IMR-90 (cell line): ENCODE measurements at regions not wholly inside any gene's neighbourhood (a gene's known extent, or its start where the extent isn't known, plus 50 kb on each side); places are given as distances from the start of the nearest gene placed in this dataset.

Experiments
- ATAC-seq: fragments of 200-7000 bp; cut with Tn5 transposase; 2 replicates; pipeline ENCODE4 v1.9.1; 2020; ENCODE audit warnings: low read depth, mild to moderate bottlenecking, moderate library complexity
- BruUV-seq: library from RNA; stranded (reverse); fragments of 400-500 nt; replicated peaks from 2 replicates; lab custom pipeline; 2021; lab: Mats Ljungman, UMichigan
- CTCF ChIA-PET: fragments of 300-600 bp; formaldehyde crosslinking; extraction: SDS; loops from one replicate; lab custom pipeline; 2021; ENCODE audit warnings: antibody characterized with exemption; lab: Yijun Ruan, JAX
- POLR2A ChIA-PET: fragments of 300-600 bp; sonication (Branson Sonifier 250); formaldehyde crosslinking; loops from one replicate; lab custom pipeline; 2022; ENCODE audit warnings: antibody characterized with exemption; ENCODE audit not compliant: unreplicated experiment; lab: Charles Lee
- DNase-seq: peaks from one replicate; pipeline ENCODE4 v3.0.0; 2013
- H2AFZ ChIP-seq: replicated peaks from 2 replicates; pipeline ENCODE3; 2013; ENCODE audit warnings: low read length, mild to moderate bottlenecking; ENCODE audit not compliant: poor library complexity
- H2AK5ac ChIP-seq: 2 replicates; pipeline ENCODE4 v1.6.1; 2013; ENCODE audit warnings: low read depth, low read length, inconsistent platforms
- H2AK9ac ChIP-seq: replicated peaks from 2 replicates; pipeline ENCODE3; 2013; ENCODE audit warnings: mild to moderate bottlenecking, low read depth, low read length, moderate library complexity; ENCODE audit not compliant: poor library complexity
- H2BK120ac ChIP-seq: 2 replicates; pipeline ENCODE4 v1.6.1; 2013; ENCODE audit warnings: low read depth, low read length, inconsistent platforms
- H2BK15ac ChIP-seq: 3 replicates; pipeline ENCODE4 v1.6.1; 2013; ENCODE audit warnings: low read depth, low read length, inconsistent platforms
- H2BK20ac ChIP-seq: 2 replicates; pipeline ENCODE4 v1.6.1; 2013; ENCODE audit warnings: low read depth, mild to moderate bottlenecking, inconsistent platforms, low read length, moderate library complexity
- H2BK5ac ChIP-seq: 2 replicates; pipeline ENCODE4 v1.6.1; 2013; ENCODE audit warnings: mild to moderate bottlenecking, low read depth, low read length, inconsistent platforms; ENCODE audit not compliant: poor library complexity, severe bottlenecking
- H3K14ac ChIP-seq: replicated peaks from 2 replicates; pipeline ENCODE4 v1.6.1; 2013; ENCODE audit warnings: low read depth, low read length, inconsistent platforms
- H3K18ac ChIP-seq: 2 replicates; pipeline ENCODE4 v1.6.1; 2013; ENCODE audit warnings: low read depth, low read length, control low read depth
- H3K23ac ChIP-seq: 2 replicates; pipeline ENCODE4 v1.6.1; 2013; ENCODE audit warnings: low read depth, low read length, inconsistent platforms
- H3K27ac ChIP-seq: 2 replicates; pipeline ENCODE4 v1.5.1; 2013; ENCODE audit warnings: mild to moderate bottlenecking, control low read depth, low read length; ENCODE audit not compliant: insufficient read depth
- H3K27me3 ChIP-seq: 2 replicates; pipeline ENCODE4 v1.6.1; 2013; ENCODE audit warnings: low read length; ENCODE audit not compliant: control insufficient read depth, insufficient read depth
- H3K36me3 ChIP-seq: 2 replicates; pipeline ENCODE4 v1.6.1; 2013; ENCODE audit warnings: low read length, mixed read lengths; ENCODE audit not compliant: control insufficient read depth, insufficient read depth
- H3K4ac ChIP-seq: 2 replicates; pipeline ENCODE4 v1.6.1; 2013; ENCODE audit warnings: low read depth, low read length, inconsistent platforms
- H3K4me1 ChIP-seq: 2 replicates; pipeline ENCODE4 v1.6.1; 2013; ENCODE audit warnings: low read length, mixed read lengths; ENCODE audit not compliant: control insufficient read depth, insufficient read depth
- H3K4me2 ChIP-seq: 2 replicates; pipeline ENCODE4 v1.6.1; 2013; ENCODE audit warnings: low read depth, mild to moderate bottlenecking, control low read depth, low read length, moderate library complexity
- H3K4me3 ChIP-seq: 2 replicates; pipeline ENCODE4 v1.5.1; 2013; ENCODE audit warnings: low read depth, mild to moderate bottlenecking, control low read depth, low read length, moderate library complexity; ENCODE audit not compliant: insufficient read depth
- H3K56ac ChIP-seq: 2 replicates; pipeline ENCODE4 v1.6.1; 2013; ENCODE audit warnings: low read length, inconsistent platforms; ENCODE audit not compliant: insufficient read depth; ENCODE audit errors: extremely low read depth
- H3K79me1 ChIP-seq, 2 experiments: 2 replicates each; pipeline ENCODE4 v1.6.1; 2013; ENCODE audit warnings: low read length in 2 of 2, inconsistent platforms in 1 of 2, low read depth in 1 of 2
- H3K9ac ChIP-seq: 2 replicates; pipeline ENCODE4 v1.6.1; 2013; ENCODE audit warnings: low read depth, low read length, control low read depth
- H3K9me1 ChIP-seq: 2 replicates; pipeline ENCODE4 v1.6.1; 2013; ENCODE audit warnings: low read length, inconsistent platforms; ENCODE audit not compliant: insufficient read depth
- H3K9me3 ChIP-seq: 2 replicates; pipeline ENCODE4 v1.6.1; 2013; ENCODE audit warnings: low read length; ENCODE audit not compliant: control insufficient read depth, insufficient read depth
- H4K20me1 ChIP-seq: 2 replicates; pipeline ENCODE4 v1.6.1; 2013; ENCODE audit warnings: low read length, inconsistent platforms; ENCODE audit not compliant: insufficient read depth
- H4K5ac ChIP-seq: 2 replicates; pipeline ENCODE4 v1.6.1; 2013; ENCODE audit warnings: mild to moderate bottlenecking, low read depth, low read length, control low read depth
- H4K8ac ChIP-seq, 2 experiments: 2 replicates each; pipeline ENCODE4 v1.6.1; 2013; ENCODE audit warnings: low read depth in 2 of 2, low read length in 2 of 2, control low read depth in 1 of 2, inconsistent platforms in 1 of 2
- H4K91ac ChIP-seq: 2 replicates; pipeline ENCODE4 v1.6.1; 2013; ENCODE audit warnings: low read depth, low read length, inconsistent platforms; ENCODE audit not compliant: insufficient read depth
- BHLHE40 ChIP-seq: fragments of 150-350 bp; IDR thresholded peaks from 2 replicates; pipeline ENCODE4 v1.6.1; 2016; ENCODE audit warnings: mild to moderate bottlenecking, low read depth, low read length
- CEBPB ChIP-seq: IDR thresholded peaks from 2 replicates; pipeline ENCODE4 v1.6.1; 2012; ENCODE audit warnings: low read depth, low read length, improper control_type of control experiment
- CHD1 ChIP-seq: IDR thresholded peaks from 2 replicates; pipeline ENCODE4 v1.6.1; 2012; ENCODE audit warnings: low read depth, low read length, improper control_type of control experiment
- CTCF ChIP-seq: conservative IDR thresholded peaks from 2 replicates; pipeline ENCODE4 v1.5.1; 2012; ENCODE audit warnings: mild to moderate bottlenecking, low read depth, low read length, improper control_type of control experiment
- ELK1 ChIP-seq: fragments of 150-350 bp; IDR thresholded peaks from 2 replicates; pipeline ENCODE4 v1.6.1; 2016; ENCODE audit warnings: low read depth, mild to moderate bottlenecking, low read length, moderate library complexity, borderline replicate concordance
- FOS ChIP-seq: fragments of 150-350 bp; IDR thresholded peaks from 2 replicates; pipeline ENCODE4 v1.6.1; 2016; ENCODE audit warnings: low read depth, low read length
- MAFK ChIP-seq: IDR thresholded peaks from 2 replicates; pipeline ENCODE4 v1.6.1; 2012; ENCODE audit warnings: low read depth, low read length, improper control_type of control experiment
- MAZ ChIP-seq: IDR thresholded peaks from 2 replicates; pipeline ENCODE4 v1.6.1; 2012; ENCODE audit warnings: low read depth, mild to moderate bottlenecking, low read length, improper control_type of control experiment, moderate library complexity, borderline replicate concordance
- MXI1 ChIP-seq: IDR thresholded peaks from 2 replicates; pipeline ENCODE4 v1.6.1; 2012; ENCODE audit warnings: low read depth, mild to moderate bottlenecking, low read length, moderate library complexity, borderline replicate concordance
- NFE2L2 ChIP-seq: fragments of 150-350 bp; IDR thresholded peaks from 2 replicates; pipeline ENCODE4 v1.6.1; 2016; ENCODE audit warnings: low read depth, mild to moderate bottlenecking, low read length
- POLR2A ChIP-seq: IDR thresholded peaks from 2 replicates; pipeline ENCODE4 v1.6.1; 2012; ENCODE audit warnings: mild to moderate bottlenecking, low read depth, low read length
- RAD21 ChIP-seq: IDR thresholded peaks from 2 replicates; pipeline ENCODE4 v1.6.1; 2012; ENCODE audit warnings: low read length, improper control_type of control experiment
- RCOR1 ChIP-seq: IDR thresholded peaks from 2 replicates; pipeline ENCODE4 v1.6.1; 2012; ENCODE audit warnings: mild to moderate bottlenecking, low read length, improper control_type of control experiment; ENCODE audit not compliant: insufficient replicate concordance
- RFX5 ChIP-seq: IDR thresholded peaks from 2 replicates; pipeline ENCODE4 v1.8.0; 2012; ENCODE audit warnings: low read depth, mild to moderate bottlenecking, low read length, moderate library complexity
- SMC3 ChIP-seq: fragments of 150-350 bp; IDR thresholded peaks from 2 replicates; pipeline ENCODE4 v1.6.1; 2016; ENCODE audit warnings: low read depth, mild to moderate bottlenecking, antibody characterized with exemption, low read length, moderate library complexity
- WGBS, 2 experiments: methylation state at CpG; one replicate each; pipeline versions ENCODE4 v1.1.5 to v1.1.7; 2013; ENCODE audit warnings: missing lambda C conversion rate in 2 of 2; ENCODE audit not compliant: insufficient read length in 1 of 2; ENCODE audit errors: extremely low coverage in 2 of 2; 5-methylcytosine and 5-hydroxymethylcytosine counted together
- dilution Hi-C: fragments of 300-500 bp; cut with HindIII; formaldehyde crosslinking; loops from one replicate; pipeline ENCODE4 v1.14.3; 2018; ENCODE audit warnings: low sequenced_read_pairs; ENCODE audit not compliant: unreplicated experiment
- in situ Hi-C: fragments of 300-500 bp; cut with MboI; formaldehyde crosslinking; loops from 3 replicates; pipeline ENCODE4 v1.14.3; 2019; ENCODE audit warnings: low sequenced_read_pairs, inconsistent platforms, mixed read lengths
- intact Hi-C: fragments of 100-400 bp; cut with micrococcal nuclease; formaldehyde crosslinking; loops from 2 replicates; pipeline ENCODE4 v1.10.0; 2022
- TF ChIP-seq, protein P1 (sequence below): fragments of 150-350 bp; IDR thresholded peaks from 2 replicates; pipeline ENCODE4 v1.6.1; 2017; ENCODE audit warnings: mild to moderate bottlenecking, antibody characterized with exemption, low read length, low read depth

GRCh38 chr20:4305091-4305490 is 56.0 kb upstream of the ADRA1D start:
- no peak overlapping the region for H3K56ac ChIP-seq
- H3K18ac ChIP-seq, result no peak overlapping the region
- no peak overlapping the region for H3K4ac ChIP-seq
- intact Hi-C loops (no loop called here), dilution Hi-C loops (no loop called here), in situ Hi-C loops (no loop called here)
- no peak overlapping the region for H2BK20ac ChIP-seq
- no peaks in the 10 kb centered on the region for H4K20me1 ChIP-seq
- no peak overlapping the region for H4K8ac ChIP-seq
- no peak overlapping the region for H3K23ac ChIP-seq
- no peak overlapping the region for H2AK5ac ChIP-seq
- no peak overlapping the region for H4K91ac ChIP-seq
- no peaks in the 10 kb centered on the region for H3K9me1 ChIP-seq
- ATAC-seq, result no peak
- H3K14ac ChIP-seq, result no peak overlapping the region
- CTCF ChIA-PET, result no interaction called here
- POLR2A ChIA-PET, result no interaction called here
- H4K5ac ChIP-seq, result no peak overlapping the region
- no peak overlapping the region for H3K27ac ChIP-seq
- no peak overlapping the region for H2BK120ac ChIP-seq
- H3K4me2 ChIP-seq, result no peak overlapping the region
- H2AFZ ChIP-seq, result no peak overlapping the region
- WGBS, 2 experiments, result no CpG with 5 or more reads among the region's 5 CpGs
- peaks cover 2% of the 10 kb centered on the region; the same call in 1 of the 2 replicates for H3K4me1 ChIP-seq
- H3K79me1 ChIP-seq, result no peaks in the 10 kb centered on the region
- TF ChIP-seq RCOR1 (no peak), RAD21 (no peak), MXI1 (no peak), CHD1 (no peak), BHLHE40 (no peak), ELK1 (no peak), FOS (no peak), MAFK (no peak), SMC3 (no peak), NFE2L2 (no peak), CTCF (no peak), CEBPB (no peak), POLR2A (no peak), RFX5 (no peak), MAZ (no peak)
- TF ChIP-seq, protein P1, sequence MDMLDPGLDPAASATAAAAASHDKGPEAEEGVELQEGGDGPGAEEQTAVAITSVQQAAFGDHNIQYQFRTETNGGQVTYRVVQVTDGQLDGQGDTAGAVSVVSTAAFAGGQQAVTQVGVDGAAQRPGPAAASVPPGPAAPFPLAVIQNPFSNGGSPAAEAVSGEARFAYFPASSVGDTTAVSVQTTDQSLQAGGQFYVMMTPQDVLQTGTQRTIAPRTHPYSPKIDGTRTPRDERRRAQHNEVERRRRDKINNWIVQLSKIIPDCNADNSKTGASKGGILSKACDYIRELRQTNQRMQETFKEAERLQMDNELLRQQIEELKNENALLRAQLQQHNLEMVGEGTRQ, result no peak
- no peak overlapping the region for H2AK9ac ChIP-seq
- H3K9ac ChIP-seq, result no peak overlapping the region
- peaks cover 31% of the 10 kb centered on the region for H3K27me3 ChIP-seq
- no peak overlapping the region for H2BK5ac ChIP-seq
- no peaks in the 10 kb centered on the region for H3K9me3 ChIP-seq
- H2BK15ac ChIP-seq, result no peak overlapping the region
- no peak overlapping the region for H3K4me3 ChIP-seq
- H3K36me3 ChIP-seq, result no peaks in the 10 kb centered on the region
- no peak for DNase-seq
- BruUV-seq, result no TSS peak
